ENCODE measurements at regions not wholly inside any gene's neighbourhood (a gene's known extent, or its start where the extent isn't known, plus 50 kb on each side); places are given as distances from the start of the nearest gene placed in this dataset.

GRCh38 chr6:77072694-77073409, 390.4 kb downstream of the HTR1B start:
- ATAC-seq (no peak), DNase-seq (no peak)
- Histone ChIP-seq H3K27ac (ENCODE audit: low read length) (no peak overlapping the region), H3K4me3 (ENCODE audit: low read length) (no peak overlapping the region), H3K9me3 (ENCODE audit: control insufficient read depth, insufficient read depth, low read length) (peaks cover 11% of the 10 kb centered on the region), H3K4me1 (ENCODE audit: control insufficient read depth, insufficient read depth, low read length) (no peaks in the 10 kb centered on the region), H3K27me3 (ENCODE audit: control insufficient read depth, insufficient read depth, low read length) (no peaks in the 10 kb centered on the region), H3K36me3 (ENCODE audit: control insufficient read depth, insufficient read depth, low read length) (no peaks in the 10 kb centered on the region)
- H3K4me1 Mint-ChIP-seq = no peaks in the 10 kb centered on the region
- TF ChIP-seq CTCF (IDR thresholded peaks at IDR 0.05) = no peak
- intact Hi-C loops (cut with micrococcal nuclease) = no loop called here
- H3K27ac Mint-ChIP-seq = no peak overlapping the region
- no peaks in the 10 kb centered on the region for H3K27me3 Mint-ChIP-seq (ENCODE audit: low read depth in 2 of 2)
- H3K9me3 Mint-ChIP-seq = peaks cover 25 to 26% of the 10 kb centered on the region in 2 donors
- WGBS (ENCODE audit: insufficient coverage) = 83% methylated on average over 4 of the region's 4 CpGs
- no peak overlapping the region for H3K4me3 Mint-ChIP-seq
- peaks cover 12% of the 10 kb centered on the region for H3K36me3 Mint-ChIP-seq

- H3K9me3 Mint-ChIP-seq = peaks cover 17 to 24% of the 10 kb centered on the region in 2 donors
- no peak overlapping the region for H3K27ac ChIP-seq (ENCODE audit: low read length)
- intact Hi-C loops (cut with micrococcal nuclease) = no loop called here
- H3K4me1 Mint-ChIP-seq = no peaks in the 10 kb centered on the region
- no peaks in the 10 kb centered on the region for H3K27me3 Mint-ChIP-seq (ENCODE audit: low read depth in 2 of 2)
- H3K36me3 Mint-ChIP-seq = no peaks in the 10 kb centered on the region
- no peak for ATAC-seq
- H3K4me1 ChIP-seq (ENCODE audit: control insufficient read depth, insufficient read depth, low read length) = no peaks in the 10 kb centered on the region
- H3K4me3 Mint-ChIP-seq = no peak overlapping the region
- H3K27me3 ChIP-seq (ENCODE audit: control insufficient read depth, insufficient read depth, low read length) = no peaks in the 10 kb centered on the region
- no peak overlapping the region for H3K4me3 ChIP-seq (ENCODE audit: low read length)
- DNase-seq = no peak
- no peak for TF ChIP-seq CTCF (IDR thresholded peaks at IDR 0.05)
- no peaks in the 10 kb centered on the region for H3K36me3 ChIP-seq (ENCODE audit: control insufficient read depth, insufficient read depth, low read length)
- peaks cover 13% of the 10 kb centered on the region for H3K9me3 ChIP-seq (ENCODE audit: control insufficient read depth, insufficient read depth, low read length)
- WGBS (ENCODE audit: insufficient coverage) = 79% methylated on average over 4 of the region's 4 CpGs
- H3K27ac Mint-ChIP-seq = no peak overlapping the region
Measured at GRCh38 chr6:77063494-77063893, 399.8 kb downstream of the HTR1B start.

- TF ChIP-seq CTCF (IDR thresholded peaks at IDR 0.05) = no peak
- H3K36me3 ChIP-seq (ENCODE audit: control insufficient read depth, insufficient read depth, low read length) = no peaks in the 10 kb centered on the region
- intact Hi-C loops (cut with micrococcal nuclease) = no loop called here
- 88% methylated on average over 4 of the region's 4 CpGs for WGBS (ENCODE audit: insufficient coverage)
- Mint-ChIP-seq H3K4me1 (no peaks in the 10 kb centered on the region), H3K9me3 (peaks cover 10 to 19% of the 10 kb centered on the region in 2 donors), H3K36me3 (no peaks in the 10 kb centered on the region), H3K27me3 (ENCODE audit: low read depth in 2 of 2) (no peaks in the 10 kb centered on the region), H3K4me3 (no peak overlapping the region), H3K27ac (no peak overlapping the region)
- no peak for ATAC-seq
- no peaks in the 10 kb centered on the region for H3K4me1 ChIP-seq (ENCODE audit: control insufficient read depth, insufficient read depth, low read length)
- H3K27ac ChIP-seq (ENCODE audit: low read length) = no peak overlapping the region
- no peak for DNase-seq
- H3K9me3 ChIP-seq (ENCODE audit: control insufficient read depth, insufficient read depth, low read length) = peaks cover 7% of the 10 kb centered on the region
- H3K4me3 ChIP-seq (ENCODE audit: low read length) = no peak overlapping the region
- no peaks in the 10 kb centered on the region for H3K27me3 ChIP-seq (ENCODE audit: control insufficient read depth, insufficient read depth, low read length)
Measured at GRCh38 chr6:77055711-77056110, 407.6 kb downstream of the HTR1B start.

All from natural killer cell (primary cell).